Epithelial cell of proximal tubule (primary cell): ENCODE measurements at regions not wholly inside any gene's neighbourhood (a gene's known extent, or its start where the extent isn't known, plus 50 kb on each side); places are given as distances from the start of the nearest gene placed in this dataset.

Experiments
- DNase-seq: peaks from one replicate; pipeline ENCODE4 v3.0.0-alpha.2; 2011; ENCODE audit warnings: low read depth
- H3K4me3 ChIP-seq: 2 replicates; pipeline ENCODE4 v1.5.1; 2011; ENCODE audit warnings: low read depth, mild to moderate bottlenecking, low read length
- CTCF ChIP-seq: conservative IDR thresholded peaks from 2 replicates; pipeline ENCODE4 v1.5.1; 2012; ENCODE audit warnings: low read depth, mild to moderate bottlenecking, low read length

- no peak overlapping the region for H3K4me3 ChIP-seq
- no peak for DNase-seq
- TF ChIP-seq CTCF = no peak
These were observed 104.6 kb upstream of the CENPW start for GRCh38 chr6:126235363-126235762.

- DNase-seq = no peak
- TF ChIP-seq CTCF = no peak
- H3K4me3 ChIP-seq = no peak overlapping the region
These were observed 94.8 kb upstream of the CENPW start for GRCh38 chr6:126245077-126245476.

GRCh38 chr6:126252154-126252553 is 87.8 kb upstream of the CENPW start:
- no peak overlapping the region for H3K4me3 ChIP-seq
- no peak for DNase-seq
- TF ChIP-seq CTCF = peak; percentile 12

- no peak for DNase-seq
- no peak for TF ChIP-seq CTCF
- H3K4me3 ChIP-seq = no peak overlapping the region
These were observed 86.5 kb upstream of the CENPW start for GRCh38 chr6:126253431-126253830.

GRCh38 chr6:126258150-126258549 is 81.8 kb upstream of the CENPW start:
- no peak for TF ChIP-seq CTCF
- no peak for DNase-seq
- H3K4me3 ChIP-seq = no peak overlapping the region

GRCh38 chr6:126261792-126262421 is 78.0 kb upstream of the CENPW start:
- H3K4me3 ChIP-seq = no peak overlapping the region
- no peak for DNase-seq

More at GRCh38 chr6:126261792-126262421, 78.0 kb upstream of the CENPW start:
- no peak for TF ChIP-seq CTCF
